Testis (tissue), 2 donors: ENCODE measurements at regions not wholly inside any gene's neighbourhood (a gene's known extent, or its start where the extent isn't known, plus 50 kb on each side); places are given as distances from the start of the nearest gene placed in this dataset.

Experiments used
- CTCF ChIP-seq, 3 experiments: fragments of 450-650 bp in 2 of 3; fragments of 200-600 bp in 1 of 3; sonication (generic) in 1 of 3; IDR thresholded peaks; one replicate each; pipeline ENCODE4 v1.5.1; 2016 to 2019; ENCODE audit warnings: antibody characterized with exemption in 3 of 3, mild to moderate bottlenecking in 2 of 3, moderate library complexity in 1 of 3
- POLR2A ChIP-seq: fragments of 450-650 bp; IDR thresholded peaks from one replicate; pipeline ENCODE4 v1.6.1; 2017; ENCODE audit warnings: antibody characterized with exemption, mild to moderate bottlenecking, moderate library complexity

- TF ChIP-seq CTCF (IDR thresholded peaks at IDR 0.05) (no peak), POLR2A (no peak)
These were observed 109.0 kb downstream of the SHOX start for GRCh38 chrX:739611-740010.
